PC-3 (cell line): ENCODE measurements at regions not wholly inside any gene's neighbourhood (a gene's known extent, or its start where the extent isn't known, plus 50 kb on each side); places are given as distances from the start of the nearest gene placed in this dataset.

ENCODE experiments used
- ATAC-seq: fragments of 200-7000 bp; cut with Tn5 transposase; 2 replicates; pipeline ENCODE4 v1.9.1; 2020; ENCODE audit warnings: mild to moderate bottlenecking, moderate library complexity
- BruUV-seq: library from RNA; stranded (reverse); fragments of 400-500 nt; replicated peaks from 2 replicates; lab custom pipeline; 2021; lab: Mats Ljungman, UMichigan
- CTCF ChIA-PET: fragments of 300-600 bp; sonication (Branson Sonifier 250); formaldehyde crosslinking; loops from one replicate; lab custom pipeline; 2022; ENCODE audit warnings: antibody characterized with exemption; lab: Charles Lee
- POLR2A ChIA-PET: fragments of 300-600 bp; sonication (Branson Sonifier 250); formaldehyde crosslinking; loops from one replicate; lab custom pipeline; 2022; ENCODE audit warnings: antibody characterized with exemption; ENCODE audit not compliant: unreplicated experiment; lab: Charles Lee
- DNase-seq: peaks from one replicate; pipeline ENCODE4 v3.0.0-alpha.2; 2015
- H2AFZ ChIP-seq: fragments of 300-600 bp; sonication (generic); 2 replicates; pipeline ENCODE4 v1.6.0; 2016; ENCODE audit warnings: antibody characterized with exemption, low read length
- H3F3A ChIP-seq: fragments of 300-600 bp; sonication (generic); one replicate; pipeline ENCODE4 v1.6.0; 2017; ENCODE audit warnings: antibody characterized with exemption, low read length, control low read depth, mild to moderate bottlenecking; ENCODE audit not compliant: unreplicated experiment
- H3K27ac ChIP-seq: fragments of 300-600 bp; sonication (generic); 2 replicates; pipeline ENCODE4 v1.5.1; 2016; ENCODE audit warnings: mild to moderate bottlenecking, low read length
- H3K27me3 ChIP-seq: fragments of 300-600 bp; sonication (generic); 2 replicates; pipeline ENCODE4 v1.6.1; 2016; ENCODE audit warnings: low read length, mixed read lengths
- H3K36me3 ChIP-seq: fragments of 300-600 bp; sonication (generic); 2 replicates; pipeline ENCODE4 v1.6.1; 2016; ENCODE audit warnings: low read depth, mixed run types, low read length, mixed read lengths
- H3K4me1 ChIP-seq: fragments of 300-600 bp; sonication (generic); 2 replicates; pipeline ENCODE4 v1.5.1; 2016; ENCODE audit warnings: low read length; ENCODE audit not compliant: insufficient read depth
- H3K4me2 ChIP-seq: fragments of 300-600 bp; sonication (generic); 2 replicates; pipeline ENCODE4 v1.6.0; 2016; ENCODE audit warnings: low read length
- H3K4me3 ChIP-seq: fragments of 300-600 bp; sonication (generic); 2 replicates; pipeline ENCODE4 v1.5.1; 2016; ENCODE audit warnings: mild to moderate bottlenecking, low read length, mixed read lengths
- H3K79me2 ChIP-seq: fragments of 300-600 bp; sonication (generic); 2 replicates; pipeline ENCODE4 v1.6.1; 2017; ENCODE audit warnings: low read length, mixed read lengths
- H3K9ac ChIP-seq: fragments of 300-600 bp; sonication (generic); 2 replicates; pipeline ENCODE4 v1.6.0; 2016; ENCODE audit warnings: mild to moderate bottlenecking, low read length
- H3K9me2 ChIP-seq: fragments of 300-600 bp; sonication (generic); replicated peaks from 2 replicates; pipeline ENCODE4 v1.6.1; 2016; ENCODE audit warnings: mixed run types, low read length, mixed read lengths
- H3K9me3 ChIP-seq: fragments of 300-600 bp; sonication (generic); 2 replicates; pipeline ENCODE4 v1.6.1; 2016; ENCODE audit warnings: low read length, mixed read lengths
- H4K20me1 ChIP-seq: fragments of 300-600 bp; sonication (generic); 2 replicates; pipeline ENCODE4 v1.6.1; 2016; ENCODE audit warnings: low read length, mixed read lengths
- EZH2 ChIP-seq: fragments of 300-600 bp; sonication (generic); IDR thresholded peaks from one replicate; pipeline ENCODE4 v1.6.1; 2017; ENCODE audit warnings: antibody characterized with exemption, mild to moderate bottlenecking, low read length; ENCODE audit not compliant: unreplicated experiment
- EZH2phosphoT487 ChIP-seq: fragments of 300-600 bp; sonication (generic); IDR thresholded peaks from 2 replicates; pipeline ENCODE4 v1.6.1; 2018; ENCODE audit warnings: mild to moderate bottlenecking, antibody characterized with exemption, low read length, borderline replicate concordance
- intact Hi-C: fragments of 100-400 bp; cut with micrococcal nuclease; formaldehyde crosslinking; loops from 2 replicates; pipeline ENCODE4 v1.9.0; 2023
- TF ChIP-seq, protein P1 (sequence below): fragments of 300-600 bp; sonication (generic); conservative IDR thresholded peaks from 2 replicates; pipeline ENCODE4 v1.5.1; 2017; ENCODE audit warnings: antibody characterized with exemption, low read depth, mild to moderate bottlenecking, low read length

DNA sequence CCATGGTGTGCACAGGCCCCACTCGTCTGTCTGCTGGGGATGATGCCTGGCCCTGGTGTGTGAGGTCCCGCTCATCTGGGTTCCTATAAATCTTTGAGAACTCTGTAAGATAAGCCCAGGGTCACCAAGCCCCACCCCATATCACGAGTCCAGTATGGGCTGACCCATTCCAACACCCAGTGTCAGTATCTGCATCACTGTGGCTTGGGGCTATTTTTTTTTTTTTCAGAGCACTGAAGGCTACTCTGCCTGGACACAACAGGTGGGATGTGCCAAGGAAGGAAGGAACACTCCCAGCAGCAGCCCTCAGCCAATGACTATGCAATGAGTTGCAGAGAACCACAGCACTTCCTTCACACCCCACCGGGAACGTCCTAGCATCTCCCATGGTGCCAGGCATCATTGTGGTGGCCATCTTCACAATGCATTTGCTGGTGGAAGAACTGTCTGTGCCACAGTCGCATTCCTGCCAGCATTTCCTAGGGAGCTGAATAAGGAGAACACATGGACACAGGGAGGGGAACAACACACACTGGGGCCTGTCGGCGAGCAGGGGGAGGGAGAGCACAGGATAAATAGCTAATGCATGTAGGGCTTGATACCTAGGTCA is 83.1 kb upstream of the TSHZ3 start:
- Histone ChIP-seq H3K4me1 (no peaks in the 10 kb centered on the region), H3K79me2 (no peaks in the 10 kb centered on the region), H3F3A (no peaks in the 10 kb centered on the region), H3K9ac (no peak overlapping the region), H4K20me1 (no peaks in the 10 kb centered on the region), H3K9me2 (no peaks in the 10 kb centered on the region), H3K4me2 (no peak overlapping the region), H3K27me3 (no peaks in the 10 kb centered on the region), H3K4me3 (no peak overlapping the region), H3K36me3 (no peaks in the 10 kb centered on the region), H3K9me3 (no peaks in the 10 kb centered on the region), H3K27ac (no peak overlapping the region), H2AFZ (no peak overlapping the region)
- DNase-seq (no peak), ATAC-seq (no peak)
- intact Hi-C loops: no loop called here
- BruUV-seq: no TSS peak
- POLR2A ChIA-PET: no interaction called here
- TF ChIP-seq, protein P1, sequence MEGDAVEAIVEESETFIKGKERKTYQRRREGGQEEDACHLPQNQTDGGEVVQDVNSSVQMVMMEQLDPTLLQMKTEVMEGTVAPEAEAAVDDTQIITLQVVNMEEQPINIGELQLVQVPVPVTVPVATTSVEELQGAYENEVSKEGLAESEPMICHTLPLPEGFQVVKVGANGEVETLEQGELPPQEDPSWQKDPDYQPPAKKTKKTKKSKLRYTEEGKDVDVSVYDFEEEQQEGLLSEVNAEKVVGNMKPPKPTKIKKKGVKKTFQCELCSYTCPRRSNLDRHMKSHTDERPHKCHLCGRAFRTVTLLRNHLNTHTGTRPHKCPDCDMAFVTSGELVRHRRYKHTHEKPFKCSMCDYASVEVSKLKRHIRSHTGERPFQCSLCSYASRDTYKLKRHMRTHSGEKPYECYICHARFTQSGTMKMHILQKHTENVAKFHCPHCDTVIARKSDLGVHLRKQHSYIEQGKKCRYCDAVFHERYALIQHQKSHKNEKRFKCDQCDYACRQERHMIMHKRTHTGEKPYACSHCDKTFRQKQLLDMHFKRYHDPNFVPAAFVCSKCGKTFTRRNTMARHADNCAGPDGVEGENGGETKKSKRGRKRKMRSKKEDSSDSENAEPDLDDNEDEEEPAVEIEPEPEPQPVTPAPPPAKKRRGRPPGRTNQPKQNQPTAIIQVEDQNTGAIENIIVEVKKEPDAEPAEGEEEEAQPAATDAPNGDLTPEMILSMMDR: no peak
- TF ChIP-seq EZH2phosphoT487 (no peak), EZH2 (no peak)
- CTCF ChIA-PET: no interaction called here

- intact Hi-C loops: no loop called here
- H3K9ac ChIP-seq: no peak overlapping the region
- H3K36me3 ChIP-seq: no peaks in the 10 kb centered on the region
- no peak for ATAC-seq
- H3K4me1 ChIP-seq: no peaks in the 10 kb centered on the region
- no peaks in the 10 kb centered on the region for H3K9me2 ChIP-seq
- no peak for DNase-seq
- H3F3A ChIP-seq: no peaks in the 10 kb centered on the region
- no TSS peak for BruUV-seq
- no peak overlapping the region for H3K4me3 ChIP-seq
- H3K4me2 ChIP-seq: no peak overlapping the region
- TF ChIP-seq EZH2phosphoT487 (no peak), EZH2 (no peak)
- TF ChIP-seq, protein P1: no peak
- POLR2A ChIA-PET: no interaction called here
- CTCF ChIA-PET: no interaction called here
- no peaks in the 10 kb centered on the region for H4K20me1 ChIP-seq
- H3K79me2 ChIP-seq: no peaks in the 10 kb centered on the region
- H3K27ac ChIP-seq: no peak overlapping the region
- H2AFZ ChIP-seq: no peak overlapping the region
- no peaks in the 10 kb centered on the region for H3K27me3 ChIP-seq
- H3K9me3 ChIP-seq: no peaks in the 10 kb centered on the region
Observed at GRCh38 chr19:31436121-31436776, 87.0 kb upstream of the TSHZ3 start.

GRCh38 chr19:31438401-31439269 is 89.4 kb upstream of the TSHZ3 start:
- no peaks in the 10 kb centered on the region for H3K79me2 ChIP-seq
- H3K27ac ChIP-seq: no peak overlapping the region
- no peaks in the 10 kb centered on the region for H3K36me3 ChIP-seq
- H3K4me3 ChIP-seq: no peak overlapping the region
- no peak overlapping the region for H2AFZ ChIP-seq
- TF ChIP-seq EZH2 (no peak), EZH2phosphoT487 (no peak)
- TF ChIP-seq, protein P1: no peak
- CTCF ChIA-PET: no interaction called here
- POLR2A ChIA-PET: no interaction called here
- BruUV-seq: no TSS peak
- H4K20me1 ChIP-seq: no peaks in the 10 kb centered on the region
- no peaks in the 10 kb centered on the region for H3F3A ChIP-seq
- no peak for DNase-seq
- H3K9me3 ChIP-seq: no peaks in the 10 kb centered on the region
- no peak for ATAC-seq
- no peak overlapping the region for H3K9ac ChIP-seq
- intact Hi-C loops: no loop called here
- H3K27me3 ChIP-seq: no peaks in the 10 kb centered on the region
- H3K4me2 ChIP-seq: no peak overlapping the region
- H3K4me1 ChIP-seq: no peaks in the 10 kb centered on the region
- H3K9me2 ChIP-seq: no peaks in the 10 kb centered on the region
